SU-DHL-6 (cell line): ENCODE measurements at regions not wholly inside any gene's neighbourhood (a gene's known extent, or its start where the extent isn't known, plus 50 kb on each side); places are given as distances from the start of the nearest gene placed in this dataset.

Experiments used
- EZH2phosphoT487 ChIP-seq: fragments of 200-600 bp; sonication (generic), shearing (Covaris generic); conservative IDR thresholded peaks from 2 replicates; pipeline ENCODE4 v1.6.1; 2018; ENCODE audit warnings: mild to moderate bottlenecking, antibody characterized with exemption, low read length, moderate library complexity, mixed read lengths
- TF ChIP-seq, protein P1 (sequence below): fragments of 200-600 bp; sonication (generic); IDR thresholded peaks from one replicate; pipeline ENCODE4 v1.5.1; 2017; ENCODE audit warnings: antibody characterized with exemption, mild to moderate bottlenecking, low read length, moderate library complexity; ENCODE audit not compliant: insufficient read depth, poor library complexity, severe bottlenecking

GRCh38 chr2:138365581-138365980 is 136.0 kb upstream of the SPOPL start:
- TF ChIP-seq, protein P1, sequence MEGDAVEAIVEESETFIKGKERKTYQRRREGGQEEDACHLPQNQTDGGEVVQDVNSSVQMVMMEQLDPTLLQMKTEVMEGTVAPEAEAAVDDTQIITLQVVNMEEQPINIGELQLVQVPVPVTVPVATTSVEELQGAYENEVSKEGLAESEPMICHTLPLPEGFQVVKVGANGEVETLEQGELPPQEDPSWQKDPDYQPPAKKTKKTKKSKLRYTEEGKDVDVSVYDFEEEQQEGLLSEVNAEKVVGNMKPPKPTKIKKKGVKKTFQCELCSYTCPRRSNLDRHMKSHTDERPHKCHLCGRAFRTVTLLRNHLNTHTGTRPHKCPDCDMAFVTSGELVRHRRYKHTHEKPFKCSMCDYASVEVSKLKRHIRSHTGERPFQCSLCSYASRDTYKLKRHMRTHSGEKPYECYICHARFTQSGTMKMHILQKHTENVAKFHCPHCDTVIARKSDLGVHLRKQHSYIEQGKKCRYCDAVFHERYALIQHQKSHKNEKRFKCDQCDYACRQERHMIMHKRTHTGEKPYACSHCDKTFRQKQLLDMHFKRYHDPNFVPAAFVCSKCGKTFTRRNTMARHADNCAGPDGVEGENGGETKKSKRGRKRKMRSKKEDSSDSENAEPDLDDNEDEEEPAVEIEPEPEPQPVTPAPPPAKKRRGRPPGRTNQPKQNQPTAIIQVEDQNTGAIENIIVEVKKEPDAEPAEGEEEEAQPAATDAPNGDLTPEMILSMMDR = no peak
- TF ChIP-seq EZH2phosphoT487 = no peak
